ENCODE measurements at regions not wholly inside any gene's neighbourhood (a gene's known extent, or its start where the extent isn't known, plus 50 kb on each side); places are given as distances from the start of the nearest gene placed in this dataset.

DNA sequence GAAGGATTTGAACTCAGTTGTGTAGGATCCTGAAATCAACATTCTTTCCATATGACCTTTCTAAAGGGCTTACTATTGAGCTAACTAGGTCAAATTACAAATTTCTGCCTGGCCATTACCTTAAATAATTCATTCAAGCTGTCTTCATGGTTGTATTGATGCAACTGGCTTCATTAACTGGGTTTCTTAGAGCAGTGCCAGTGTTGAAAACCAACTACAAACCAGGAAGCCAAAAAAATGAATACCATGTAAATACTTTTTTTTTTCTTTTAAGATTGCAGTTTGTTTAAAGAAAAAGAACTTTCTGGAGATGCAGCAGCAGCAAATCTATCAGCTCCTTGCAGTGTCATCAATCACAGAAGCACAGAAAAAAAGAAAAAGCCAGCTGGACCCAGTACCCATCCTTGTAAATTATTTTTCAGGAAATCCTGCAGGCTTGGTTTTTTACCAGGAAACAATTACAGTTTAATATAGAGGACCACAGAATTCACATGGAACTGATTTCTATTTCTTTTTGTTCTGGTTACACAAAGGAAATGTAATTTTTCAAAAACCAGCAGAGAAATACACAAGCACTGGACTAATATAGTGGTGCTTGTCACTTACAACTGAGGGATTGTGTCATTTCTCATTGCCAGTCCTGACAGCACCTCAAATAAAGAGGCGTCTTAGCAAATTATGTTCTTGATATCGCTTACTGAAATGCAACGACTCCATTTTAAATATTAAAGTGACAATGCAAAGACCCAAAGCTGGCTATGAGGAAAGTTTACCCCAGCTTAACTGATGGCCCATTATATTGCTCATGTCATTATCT lies 131.9 kb downstream of the TMEM26 start:
- no peak for FAIRE-seq
- no peak for TF ChIP-seq CTCF (IDR thresholded peaks at IDR 0.05; ENCODE audit: borderline replicate concordance, extremely low read depth, insufficient read depth)
- no peak for DNase-seq

GRCh38 chr10:61320257-61320587 lies 133.0 kb downstream of the TMEM26 start:
- no peak for FAIRE-seq
- Histone ChIP-seq H3K36me3 (ENCODE audit: control insufficient read depth in 2 of 3, insufficient read depth in 3 of 3, low read length in 3 of 3) (no peaks in the 10 kb centered on the region), H3K4me1 (ENCODE audit: control insufficient read depth in 2 of 3, insufficient read depth in 2 of 3, low read depth in 1 of 3, low read length in 3 of 3) (no peaks in the 10 kb centered on the region), H3K27me3 (ENCODE audit: control insufficient read depth, insufficient read depth, low read length) (no peaks in the 10 kb centered on the region), H3K9ac (ENCODE audit: low read length in 3 of 3) (no peak overlapping the region), H3K9me3 (ENCODE audit: control insufficient read depth in 2 of 3, insufficient read depth in 1 of 3, low read length in 3 of 3) (no peaks in the 10 kb centered on the region), H3K27ac (ENCODE audit: low read depth in 2 of 2, low read length in 2 of 2) (no peak overlapping the region), H3K4me3 (ENCODE audit: low read length in 3 of 3) (no peak overlapping the region)
- no peak for DNase-seq
- no peak for TF ChIP-seq CTCF (IDR thresholded peaks at IDR 0.05; ENCODE audit: borderline replicate concordance, extremely low read depth, insufficient read depth)
- intact Hi-C loops (cut with DNase I): no loop called here

More for the DNA sequence above, 131.9 kb downstream of the TMEM26 start:
- Histone ChIP-seq H3K4me3 (ENCODE audit: low read length in 3 of 3) (no peak overlapping the region), H3K27ac (ENCODE audit: low read depth in 2 of 2, low read length in 2 of 2) (no peak overlapping the region), H3K9me3 (ENCODE audit: control insufficient read depth in 2 of 3, insufficient read depth in 1 of 3, low read length in 3 of 3) (no peaks in the 10 kb centered on the region), H3K36me3 (ENCODE audit: control insufficient read depth in 2 of 3, insufficient read depth in 3 of 3, low read length in 3 of 3) (no peaks in the 10 kb centered on the region), H3K9ac (ENCODE audit: low read length in 3 of 3) (no peak overlapping the region), H3K27me3 (ENCODE audit: control insufficient read depth, insufficient read depth, low read length) (no peaks in the 10 kb centered on the region), H3K4me1 (ENCODE audit: control insufficient read depth in 2 of 3, insufficient read depth in 2 of 3, low read depth in 1 of 3, low read length in 3 of 3) (no peaks in the 10 kb centered on the region)
- intact Hi-C loops (cut with DNase I): no loop called here

DNA sequence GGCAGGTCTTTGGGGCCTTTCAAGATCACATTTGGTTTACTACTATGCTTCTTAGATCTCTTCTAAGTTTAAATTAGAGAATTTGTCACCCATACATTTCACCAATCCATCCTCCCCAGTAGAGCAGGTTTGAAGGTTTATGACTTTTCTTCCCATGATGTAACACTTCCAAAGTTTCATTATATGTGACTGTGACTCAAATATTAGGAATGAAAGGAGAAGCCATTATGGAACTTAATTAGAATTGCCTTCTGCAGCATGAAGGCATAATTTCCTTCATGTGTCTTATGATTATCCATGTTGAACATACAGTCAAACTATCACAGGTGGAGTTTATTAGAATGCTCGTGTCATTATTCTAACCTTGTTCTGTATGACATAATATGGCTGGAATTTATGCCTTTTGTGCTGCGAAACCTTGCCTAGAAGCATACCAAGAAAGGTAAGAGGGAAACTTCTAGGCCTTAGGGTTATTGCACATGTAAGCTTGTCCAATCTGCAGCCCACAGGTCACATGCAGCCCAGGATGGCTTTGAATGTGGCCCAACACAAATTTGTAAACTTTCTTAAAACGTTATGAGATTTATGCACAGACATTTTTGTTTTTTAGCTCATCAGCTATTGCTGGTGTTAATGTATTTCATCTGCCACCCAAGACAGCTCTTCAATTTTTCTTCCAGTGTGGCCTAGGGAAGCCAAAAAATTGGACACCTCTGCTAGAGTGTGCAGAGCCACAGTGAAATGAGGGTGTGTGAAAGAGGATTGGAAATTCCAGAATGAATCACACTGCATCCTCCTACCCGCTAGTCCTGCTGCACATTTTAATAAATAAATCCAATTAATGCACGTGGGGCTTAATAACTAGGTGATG lies 133.6 kb downstream of the TMEM26 start:
- H3K4me3 ChIP-seq (ENCODE audit: low read length in 3 of 3): no peak overlapping the region
- DNase-seq (no peak), FAIRE-seq (no peak)
- H3K27me3 ChIP-seq (ENCODE audit: control insufficient read depth, insufficient read depth, low read length): no peaks in the 10 kb centered on the region
- no peaks in the 10 kb centered on the region for H3K36me3 ChIP-seq (ENCODE audit: control insufficient read depth in 2 of 3, insufficient read depth in 3 of 3, low read length in 3 of 3)
- no peaks in the 10 kb centered on the region for H3K9me3 ChIP-seq (ENCODE audit: control insufficient read depth in 2 of 3, insufficient read depth in 1 of 3, low read length in 3 of 3)
- H3K27ac ChIP-seq (ENCODE audit: low read depth in 2 of 2, low read length in 2 of 2): no peak overlapping the region
- no peak for TF ChIP-seq CTCF (IDR thresholded peaks at IDR 0.05; ENCODE audit: borderline replicate concordance, extremely low read depth, insufficient read depth)
- no peak overlapping the region for H3K9ac ChIP-seq (ENCODE audit: low read length in 3 of 3)
- intact Hi-C loops (cut with DNase I): no loop called here
- no peaks in the 10 kb centered on the region for H3K4me1 ChIP-seq (ENCODE audit: control insufficient read depth in 2 of 3, insufficient read depth in 2 of 3, low read depth in 1 of 3, low read length in 3 of 3)

Measured in kidney (tissue), 13 donors.